ENCODE measurements at regions not wholly inside any gene's neighbourhood (a gene's known extent, or its start where the extent isn't known, plus 50 kb on each side); places are given as distances from the start of the nearest gene placed in this dataset.
"Not testable (repeated sequence)": the region's sequence is repeated elsewhere in the genome, so short reads cannot be mapped to it uniquely, and the experiment has no call there.

- not testable (repeated sequence) for H3K36me3 ChIP-seq (ENCODE audit: control insufficient read depth, insufficient read depth, low read length); H3K4me3 ChIP-seq (replicated peaks in 1 of 4; ENCODE audit: control extremely low read depth in 1 of 4, insufficient read depth in 1 of 4, low read depth in 3 of 4, low read length in 4 of 4); DNase-seq (ENCODE audit: low read depth in 2 of 2); H3K4me2 ChIP-seq (ENCODE audit: extremely low read depth, insufficient read depth, low read length); H3K27ac ChIP-seq (ENCODE audit: insufficient read depth, low read length); H3K27me3 ChIP-seq (ENCODE audit: control insufficient read depth, insufficient read depth, low read length); H3K9me3 ChIP-seq (ENCODE audit: control insufficient read depth, insufficient read depth, low read depth, low read length); H3K4me1 ChIP-seq (ENCODE audit: control insufficient read depth, extremely low read depth, insufficient read depth, low read length); H3K79me2 ChIP-seq (ENCODE audit: control insufficient read depth, insufficient read depth, low read length); H3K9ac ChIP-seq (ENCODE audit: insufficient read depth, low read length); H4K20me1 ChIP-seq (ENCODE audit: control insufficient read depth, extremely low read depth, insufficient read depth, low read length); H2AFZ ChIP-seq (ENCODE audit: low read length)
Observed at GRCh38 chr9:67281574-67281973, 289.2 kb upstream of the SPATA31A3 start.

- not testable (repeated sequence) for DNase-seq (ENCODE audit: low read depth in 2 of 2); H3K27ac ChIP-seq (ENCODE audit: insufficient read depth, low read length); H3K79me2 ChIP-seq (ENCODE audit: control insufficient read depth, insufficient read depth, low read length); H3K4me3 ChIP-seq (replicated peaks in 1 of 4; ENCODE audit: control extremely low read depth in 1 of 4, insufficient read depth in 1 of 4, low read depth in 3 of 4, low read length in 4 of 4); H2AFZ ChIP-seq (ENCODE audit: low read length); H3K27me3 ChIP-seq (ENCODE audit: control insufficient read depth, insufficient read depth, low read length); H3K4me2 ChIP-seq (ENCODE audit: extremely low read depth, insufficient read depth, low read length); H3K9me3 ChIP-seq (ENCODE audit: control insufficient read depth, insufficient read depth, low read depth, low read length); H3K4me1 ChIP-seq (ENCODE audit: control insufficient read depth, extremely low read depth, insufficient read depth, low read length); H4K20me1 ChIP-seq (ENCODE audit: control insufficient read depth, extremely low read depth, insufficient read depth, low read length); H3K9ac ChIP-seq (ENCODE audit: insufficient read depth, low read length); H3K36me3 ChIP-seq (ENCODE audit: control insufficient read depth, insufficient read depth, low read length)
Observed at GRCh38 chr9:67269692-67270091, 277.3 kb upstream of the SPATA31A3 start.

DNA sequence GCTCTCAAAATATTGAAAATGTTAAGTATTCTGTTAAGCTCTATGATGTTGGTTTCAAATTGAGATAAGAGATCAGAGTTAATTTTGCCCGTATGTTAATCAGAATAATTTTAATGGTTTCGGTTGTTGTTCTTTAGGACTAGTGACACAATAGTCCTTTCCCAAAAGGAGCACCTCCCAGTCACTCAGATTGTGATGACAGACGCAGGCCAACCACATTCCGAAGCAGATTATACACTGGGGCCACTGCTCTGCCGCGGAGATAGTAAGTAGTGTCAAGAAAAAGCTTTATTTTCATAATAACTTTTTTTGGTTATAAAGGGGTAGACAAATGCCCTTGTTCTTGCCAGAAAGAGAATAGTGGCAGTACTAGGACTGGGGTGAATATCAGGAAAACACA lies 265.5 kb upstream of the SPATA31A3 start:
- not testable (repeated sequence) for H3K9me3 ChIP-seq (ENCODE audit: control insufficient read depth, insufficient read depth, low read depth, low read length); H3K27ac ChIP-seq (ENCODE audit: insufficient read depth, low read length); H2AFZ ChIP-seq (ENCODE audit: low read length); H4K20me1 ChIP-seq (ENCODE audit: control insufficient read depth, extremely low read depth, insufficient read depth, low read length); H3K4me3 ChIP-seq (replicated peaks in 1 of 4; ENCODE audit: control extremely low read depth in 1 of 4, insufficient read depth in 1 of 4, low read depth in 3 of 4, low read length in 4 of 4); H3K36me3 ChIP-seq (ENCODE audit: control insufficient read depth, insufficient read depth, low read length); H3K27me3 ChIP-seq (ENCODE audit: control insufficient read depth, insufficient read depth, low read length); H3K9ac ChIP-seq (ENCODE audit: insufficient read depth, low read length); H3K4me2 ChIP-seq (ENCODE audit: extremely low read depth, insufficient read depth, low read length); H3K79me2 ChIP-seq (ENCODE audit: control insufficient read depth, insufficient read depth, low read length); DNase-seq (ENCODE audit: low read depth in 2 of 2); H3K4me1 ChIP-seq (ENCODE audit: control insufficient read depth, extremely low read depth, insufficient read depth, low read length)

DNA sequence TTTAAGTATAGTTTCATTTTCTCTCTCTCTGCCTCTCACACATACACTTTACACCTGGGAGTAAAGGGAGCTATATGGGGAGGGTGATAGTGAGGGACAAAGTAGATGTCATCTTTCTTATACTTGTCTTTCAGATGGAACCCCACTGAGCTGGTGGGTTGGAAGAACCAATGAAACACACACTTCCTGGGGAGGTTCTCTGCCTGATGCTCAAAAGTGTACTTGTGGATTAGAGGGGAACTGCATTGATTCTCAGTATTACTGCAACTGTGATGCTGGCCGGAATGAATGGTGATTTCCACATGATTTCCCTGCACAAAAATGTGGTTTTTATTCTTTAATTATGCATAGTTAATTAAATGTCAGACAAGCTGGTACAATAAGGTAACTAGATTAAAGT lies 256.6 kb upstream of the SPATA31A3 start:
- not testable (repeated sequence) for H4K20me1 ChIP-seq (ENCODE audit: control insufficient read depth, extremely low read depth, insufficient read depth, low read length); H3K4me3 ChIP-seq (replicated peaks in 1 of 4; ENCODE audit: control extremely low read depth in 1 of 4, insufficient read depth in 1 of 4, low read depth in 3 of 4, low read length in 4 of 4); H3K27ac ChIP-seq (ENCODE audit: insufficient read depth, low read length); H2AFZ ChIP-seq (ENCODE audit: low read length); H3K4me1 ChIP-seq (ENCODE audit: control insufficient read depth, extremely low read depth, insufficient read depth, low read length); H3K27me3 ChIP-seq (ENCODE audit: control insufficient read depth, insufficient read depth, low read length); H3K36me3 ChIP-seq (ENCODE audit: control insufficient read depth, insufficient read depth, low read length); H3K79me2 ChIP-seq (ENCODE audit: control insufficient read depth, insufficient read depth, low read length); H3K4me2 ChIP-seq (ENCODE audit: extremely low read depth, insufficient read depth, low read length); H3K9ac ChIP-seq (ENCODE audit: insufficient read depth, low read length); DNase-seq (ENCODE audit: low read depth in 2 of 2); H3K9me3 ChIP-seq (ENCODE audit: control insufficient read depth, insufficient read depth, low read depth, low read length)

GRCh38 chr9:67212073-67212472 lies 219.7 kb upstream of the SPATA31A3 start:
- H4K20me1 ChIP-seq (ENCODE audit: control insufficient read depth, extremely low read depth, insufficient read depth, low read length); H3K79me2 ChIP-seq (ENCODE audit: control insufficient read depth, insufficient read depth, low read length); H3K9me3 ChIP-seq (ENCODE audit: control insufficient read depth, insufficient read depth, low read depth, low read length); H3K4me3 ChIP-seq (replicated peaks in 1 of 4; ENCODE audit: control extremely low read depth in 1 of 4, insufficient read depth in 1 of 4, low read depth in 3 of 4, low read length in 4 of 4); DNase-seq (ENCODE audit: low read depth in 2 of 2); H3K4me2 ChIP-seq (ENCODE audit: extremely low read depth, insufficient read depth, low read length); H3K4me1 ChIP-seq (ENCODE audit: control insufficient read depth, extremely low read depth, insufficient read depth, low read length); H2AFZ ChIP-seq (ENCODE audit: low read length); H3K36me3 ChIP-seq (ENCODE audit: control insufficient read depth, insufficient read depth, low read length); H3K27ac ChIP-seq (ENCODE audit: insufficient read depth, low read length); H3K27me3 ChIP-seq (ENCODE audit: control insufficient read depth, insufficient read depth, low read length); H3K9ac ChIP-seq (ENCODE audit: insufficient read depth, low read length): not testable (repeated sequence)

DNA sequence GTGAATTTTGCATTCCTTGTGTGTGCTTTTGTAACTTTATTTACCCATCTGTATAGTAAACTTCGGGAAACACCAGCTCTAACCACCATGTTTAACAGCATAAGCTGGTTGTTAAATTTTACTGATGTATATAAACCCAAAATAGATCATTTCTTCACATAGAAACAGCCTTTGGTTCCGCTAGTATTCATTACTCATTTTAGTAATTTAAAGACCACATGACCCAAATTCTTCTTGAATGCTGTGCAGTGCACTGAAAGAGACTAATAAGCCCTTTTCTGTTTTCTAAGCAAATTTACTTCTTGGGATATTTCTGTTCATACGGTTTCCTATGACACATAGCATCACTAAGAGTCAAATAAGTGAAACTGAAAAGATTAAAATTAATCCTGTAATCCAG lies 218.5 kb upstream of the SPATA31A3 start:
- H3K4me2 ChIP-seq (ENCODE audit: extremely low read depth, insufficient read depth, low read length); H3K4me1 ChIP-seq (ENCODE audit: control insufficient read depth, extremely low read depth, insufficient read depth, low read length); H3K79me2 ChIP-seq (ENCODE audit: control insufficient read depth, insufficient read depth, low read length); H3K9me3 ChIP-seq (ENCODE audit: control insufficient read depth, insufficient read depth, low read depth, low read length); DNase-seq (ENCODE audit: low read depth in 2 of 2); H3K36me3 ChIP-seq (ENCODE audit: control insufficient read depth, insufficient read depth, low read length); H3K27ac ChIP-seq (ENCODE audit: insufficient read depth, low read length); H3K4me3 ChIP-seq (replicated peaks in 1 of 4; ENCODE audit: control extremely low read depth in 1 of 4, insufficient read depth in 1 of 4, low read depth in 3 of 4, low read length in 4 of 4); H3K27me3 ChIP-seq (ENCODE audit: control insufficient read depth, insufficient read depth, low read length); H4K20me1 ChIP-seq (ENCODE audit: control insufficient read depth, extremely low read depth, insufficient read depth, low read length); H2AFZ ChIP-seq (ENCODE audit: low read length); H3K9ac ChIP-seq (ENCODE audit: insufficient read depth, low read length): not testable (repeated sequence)

GRCh38 chr9:67208831-67209437 lies 216.6 kb upstream of the SPATA31A3 start:
- H3K27me3 ChIP-seq (ENCODE audit: control insufficient read depth, insufficient read depth, low read length); H3K36me3 ChIP-seq (ENCODE audit: control insufficient read depth, insufficient read depth, low read length); H4K20me1 ChIP-seq (ENCODE audit: control insufficient read depth, extremely low read depth, insufficient read depth, low read length); H3K4me2 ChIP-seq (ENCODE audit: extremely low read depth, insufficient read depth, low read length); H2AFZ ChIP-seq (ENCODE audit: low read length); H3K9ac ChIP-seq (ENCODE audit: insufficient read depth, low read length); H3K4me3 ChIP-seq (replicated peaks in 1 of 4; ENCODE audit: control extremely low read depth in 1 of 4, insufficient read depth in 1 of 4, low read depth in 3 of 4, low read length in 4 of 4); H3K9me3 ChIP-seq (ENCODE audit: control insufficient read depth, insufficient read depth, low read depth, low read length); H3K4me1 ChIP-seq (ENCODE audit: control insufficient read depth, extremely low read depth, insufficient read depth, low read length); H3K27ac ChIP-seq (ENCODE audit: insufficient read depth, low read length); H3K79me2 ChIP-seq (ENCODE audit: control insufficient read depth, insufficient read depth, low read length); DNase-seq (ENCODE audit: low read depth in 2 of 2): not testable (repeated sequence)

Measured in fibroblast of lung (primary cell).